GM19467 (cell line): ENCODE measurements at regions not wholly inside any gene's neighbourhood (a gene's known extent, or its start where the extent isn't known, plus 50 kb on each side); places are given as distances from the start of the nearest gene placed in this dataset.
"Not testable (repeated sequence)": the region's sequence is repeated elsewhere in the genome, so short reads cannot be mapped to it uniquely, and the experiment has no call there.

Source experiments
- ATAC-seq: cut with Tn5 transposase; IDR thresholded peaks from one replicate; pipeline ENCODE4 v1.9.1; 2021; ENCODE audit warnings: mild to moderate bottlenecking, moderate library complexity; ENCODE audit not compliant: unreplicated experiment

- ATAC-seq: no peak
Observed at GRCh38 chr20:36082315-36082915, 72.1 kb upstream of the EPB41L1 start.

DNA sequence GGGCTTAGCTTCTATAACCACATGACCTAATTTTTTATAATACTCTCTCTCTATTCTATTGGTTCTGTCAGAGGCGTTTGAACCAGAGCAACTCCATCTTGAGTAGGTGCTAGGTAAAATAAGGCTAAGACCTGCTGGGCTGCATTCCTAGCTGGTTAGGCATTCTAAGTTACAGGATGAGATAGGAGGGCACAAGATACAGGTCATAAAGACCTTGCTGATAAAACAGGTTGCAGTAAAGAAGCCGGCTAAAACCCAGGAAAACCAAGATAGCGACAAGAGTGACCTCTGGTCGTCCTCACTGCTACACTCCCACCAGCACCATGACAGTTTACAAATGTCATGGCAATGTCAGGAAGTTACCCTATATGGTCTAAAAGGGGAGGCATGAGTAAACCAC, 71.3 kb upstream of the EPB41L1 start:
- ATAC-seq: not testable (repeated sequence)

- no peak for ATAC-seq
Observed at GRCh38 chr20:36084356-36084755, 70.2 kb upstream of the EPB41L1 start.

DNA sequence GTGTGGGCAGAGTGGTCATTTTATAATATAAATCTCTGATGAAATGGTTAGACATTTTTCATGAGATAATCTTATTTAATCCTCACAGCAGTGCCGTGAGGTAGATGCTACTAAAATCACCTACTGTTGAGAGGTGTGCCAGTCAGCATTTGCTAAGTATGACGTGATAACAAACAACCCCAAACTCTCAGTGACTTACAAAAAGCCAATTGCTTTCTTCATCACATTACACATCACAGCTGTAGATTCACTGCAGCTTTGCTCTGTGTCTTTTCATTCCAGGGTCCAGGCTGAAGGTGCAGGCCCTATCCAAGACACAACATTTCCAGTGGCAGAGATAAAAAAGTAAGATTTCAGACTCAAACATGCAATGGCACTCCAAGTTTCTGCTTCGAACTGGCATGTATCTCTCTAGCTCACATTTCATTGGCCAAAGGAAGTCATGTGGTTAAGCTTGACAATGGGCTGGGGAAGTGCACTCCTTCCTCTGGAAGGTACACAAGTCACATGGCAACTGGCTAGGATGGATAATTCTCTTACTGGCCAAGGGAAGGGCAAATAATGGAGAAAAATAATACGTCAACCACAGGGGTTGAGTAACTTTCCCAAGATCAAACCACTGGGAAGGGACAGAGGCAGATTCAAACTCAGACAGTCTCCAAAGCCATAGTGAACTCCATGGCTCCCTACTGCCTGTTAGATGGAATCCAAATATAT, 69.5 kb upstream of the EPB41L1 start:
- ATAC-seq: no peak

DNA sequence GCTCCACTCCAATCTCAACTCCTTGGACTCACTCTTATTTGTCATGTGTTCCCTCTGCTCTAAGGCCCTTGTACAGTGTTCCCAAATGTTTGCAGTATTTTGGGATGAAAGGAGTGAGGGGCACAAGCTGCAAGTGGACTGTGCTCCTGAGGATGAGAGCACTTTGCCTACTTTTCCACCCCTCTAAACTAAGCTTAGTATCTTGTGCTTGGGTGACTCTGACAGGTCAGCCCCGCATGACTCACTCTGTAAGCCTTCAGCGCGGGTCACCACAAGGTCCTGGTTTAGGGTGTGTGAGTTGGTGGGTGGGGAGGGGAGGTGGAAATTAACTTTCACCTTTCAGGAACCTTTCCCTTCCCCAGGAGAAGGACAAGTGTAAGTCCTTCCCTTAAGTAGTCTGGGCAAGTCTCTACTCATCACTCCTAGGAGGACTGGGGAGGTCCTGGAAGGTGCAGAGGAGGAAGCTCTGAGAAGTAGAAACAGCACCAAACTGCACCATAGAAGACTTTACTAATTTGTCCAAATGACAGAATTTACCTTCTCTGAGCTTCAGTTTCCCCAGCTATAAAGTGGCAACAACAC, 68.8 kb upstream of the EPB41L1 start:
- no peak for ATAC-seq

GRCh38 chr20:36086767-36087166, 67.8 kb upstream of the EPB41L1 start:
- no peak for ATAC-seq

GRCh38 chr20:36090223-36090622, 64.3 kb upstream of the EPB41L1 start:
- no peak for ATAC-seq

DNA sequence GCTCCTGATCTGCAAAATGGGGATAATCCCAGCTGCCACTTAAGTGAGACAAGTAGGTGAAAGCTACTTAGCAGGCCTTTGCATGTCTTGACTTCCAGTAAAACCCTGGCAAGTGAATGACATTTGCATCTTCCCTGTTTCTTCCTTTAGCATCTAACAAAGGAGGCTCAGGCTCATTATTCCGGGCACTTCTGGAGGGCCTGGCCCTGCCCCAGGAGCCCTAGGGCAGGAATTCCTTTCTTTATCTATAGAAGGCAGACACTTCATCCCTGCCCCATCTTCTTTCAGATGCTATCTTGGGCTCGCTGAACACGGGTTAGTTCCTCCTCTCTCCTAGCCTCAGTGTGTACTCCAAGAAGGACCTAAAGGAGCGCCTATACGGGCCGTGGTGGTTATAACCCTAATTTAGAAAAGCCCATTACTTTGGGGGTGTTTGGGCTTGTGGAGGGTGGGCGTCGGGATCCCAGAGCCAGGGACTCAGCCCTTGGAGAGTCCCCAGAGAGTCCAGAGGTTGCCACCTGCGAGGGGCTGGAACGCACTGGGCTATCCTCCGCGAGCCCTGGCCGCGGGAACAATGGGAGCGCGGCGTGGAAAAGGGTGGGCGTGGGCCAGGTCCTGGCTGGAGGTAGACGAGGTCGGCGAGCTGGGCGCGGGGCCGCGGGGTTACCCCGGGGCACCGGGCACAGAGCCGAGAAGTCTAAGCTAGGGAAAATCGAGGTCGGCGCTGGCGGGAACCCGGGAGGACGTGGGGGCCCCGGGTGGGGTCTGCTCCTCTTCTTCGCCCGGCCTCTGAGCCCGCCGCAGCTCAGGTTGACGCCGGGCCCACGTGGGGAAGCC, 62.8 kb upstream of the EPB41L1 start:
- no peak for ATAC-seq

DNA sequence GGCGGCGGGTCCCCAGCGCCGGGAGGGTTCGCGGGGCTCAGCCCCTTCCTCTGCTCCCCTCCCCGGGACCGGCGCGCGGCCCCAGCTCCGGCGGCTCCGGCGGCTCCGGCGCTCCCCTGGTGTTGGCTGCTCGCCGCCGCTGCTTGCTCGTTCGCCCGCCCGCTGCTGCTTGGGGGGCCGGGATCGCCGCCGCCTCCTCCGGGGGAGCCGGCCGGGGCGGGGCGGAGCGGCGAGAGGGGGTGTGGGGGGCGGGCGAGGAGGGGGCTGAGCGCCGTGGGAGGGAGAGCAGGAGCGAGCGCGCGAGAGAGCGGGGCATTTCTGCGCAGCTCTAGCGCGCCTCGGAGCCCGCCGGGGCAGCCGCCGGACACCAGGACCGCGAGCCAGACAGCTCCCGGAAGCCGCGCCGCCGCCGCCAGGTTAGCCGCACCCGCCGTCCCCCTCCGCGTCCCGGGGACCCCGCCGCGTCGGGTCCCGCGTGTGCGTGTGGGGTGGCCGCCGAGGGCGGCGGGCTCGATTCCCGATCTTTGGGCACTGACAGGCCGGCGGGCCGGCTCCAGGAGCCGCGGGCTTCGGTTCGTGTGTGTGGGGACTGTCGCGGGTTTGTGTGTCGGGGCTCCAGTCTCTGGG, 62.0 kb upstream of the EPB41L1 start:
- ATAC-seq: no peak

DNA sequence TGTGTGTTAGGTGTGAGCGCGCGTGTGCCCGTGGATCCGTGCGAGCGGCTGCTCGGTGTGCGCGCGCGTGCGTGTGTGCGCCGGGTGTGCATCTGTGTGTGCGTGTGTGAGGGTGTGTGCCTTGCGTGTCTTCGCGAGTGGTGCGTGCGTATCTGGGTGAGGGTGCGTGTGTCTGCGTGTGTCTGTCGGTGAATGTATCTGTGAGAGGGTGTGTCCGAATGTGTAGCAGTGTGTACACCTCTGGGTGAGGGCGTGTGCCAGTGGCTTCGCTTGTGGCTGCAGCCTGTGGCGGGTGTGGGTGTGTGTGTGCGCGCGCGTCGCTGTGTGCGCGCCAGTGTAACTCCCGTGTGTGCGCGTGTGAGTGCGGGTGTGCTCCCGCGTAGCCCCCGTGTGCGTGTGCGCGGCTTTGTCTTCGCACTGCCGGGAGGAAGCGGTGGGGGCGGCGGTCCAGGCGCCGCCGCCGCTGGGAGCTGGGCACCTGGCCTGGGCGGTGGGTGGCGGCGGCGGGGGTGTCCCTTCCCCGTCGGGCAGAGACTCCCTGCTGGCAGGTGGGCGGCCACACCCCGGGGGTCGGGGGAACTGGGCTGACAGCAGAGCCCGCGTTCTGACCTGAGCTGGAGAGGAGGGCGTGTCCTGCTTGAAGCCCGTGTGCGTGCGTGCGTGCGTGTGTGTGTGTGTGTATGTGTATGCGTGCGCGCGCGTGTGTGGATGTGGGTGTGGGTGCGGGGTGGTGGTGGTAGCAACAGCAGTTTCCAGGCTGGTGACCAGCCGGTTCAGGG, 61.3 kb upstream of the EPB41L1 start:
- no peak for ATAC-seq

DNA sequence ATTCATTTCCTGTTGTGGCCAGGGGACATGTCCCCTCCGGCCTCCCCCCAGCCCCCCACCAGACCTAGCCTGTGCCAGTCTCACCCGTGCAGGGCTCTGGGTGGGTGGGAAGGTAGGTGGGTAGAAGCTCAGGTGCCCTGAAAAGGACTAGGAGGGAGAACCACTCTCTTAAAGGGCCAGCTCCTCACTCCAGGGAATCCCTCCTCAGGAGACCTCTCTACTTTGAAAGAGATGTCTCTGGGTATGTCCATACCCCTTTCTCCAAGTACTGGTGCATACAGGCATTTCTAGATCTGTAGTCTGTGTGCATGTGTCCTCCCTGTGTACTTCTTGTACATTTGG, 60.8 kb upstream of the EPB41L1 start:
- ATAC-seq: no peak

GRCh38 chr20:36094497-36094896, 60.0 kb upstream of the EPB41L1 start:
- no peak for ATAC-seq

DNA sequence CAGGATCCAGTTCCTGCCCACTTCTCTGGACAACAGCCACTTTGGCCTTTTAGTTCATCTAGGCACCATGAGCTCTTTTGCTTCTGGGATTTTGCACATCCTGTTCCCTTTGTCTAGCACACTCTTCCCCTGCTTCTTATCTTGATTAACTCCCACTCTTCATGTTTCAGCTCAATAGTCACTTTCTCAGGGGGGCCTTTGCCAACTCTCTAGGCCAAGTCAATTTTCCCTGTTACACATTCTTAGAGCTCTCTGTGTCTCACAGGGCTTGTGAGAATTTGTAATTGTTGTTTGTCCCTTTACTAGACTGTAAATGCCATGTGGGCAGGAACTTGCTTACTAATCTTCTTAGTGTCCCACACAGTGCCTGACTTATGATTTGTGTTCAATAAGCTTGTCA, 58.1 kb upstream of the EPB41L1 start:
- no peak for ATAC-seq

GRCh38 chr20:36097337-36098151, 57.0 kb upstream of the EPB41L1 start:
- ATAC-seq: no peak

DNA sequence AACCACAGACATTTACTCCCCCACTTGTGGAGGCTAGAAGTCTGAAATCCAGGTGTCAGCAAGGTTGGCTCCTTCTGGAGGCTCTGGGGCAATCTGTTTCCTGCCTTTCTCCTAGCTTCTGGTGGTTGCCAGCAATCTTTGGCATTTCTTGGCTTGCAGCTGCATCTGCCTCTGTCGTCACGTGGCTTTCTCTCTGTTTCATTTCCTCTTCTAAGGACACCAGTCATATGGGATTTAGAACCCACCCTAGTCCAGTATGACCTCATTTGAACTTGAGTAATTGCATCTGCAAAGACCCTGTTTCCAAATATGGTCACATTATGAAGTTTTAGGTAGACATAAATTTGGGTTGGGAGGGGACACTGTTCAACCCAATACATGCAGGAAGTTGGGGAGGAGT, 56.2 kb upstream of the EPB41L1 start:
- peak; percentile 53 for ATAC-seq

GRCh38 chr20:36099106-36099505, 55.4 kb upstream of the EPB41L1 start:
- no peak for ATAC-seq

- ATAC-seq: no peak
Observed at GRCh38 chr20:36101192-36101591, 53.3 kb upstream of the EPB41L1 start.

- no peak for ATAC-seq
Observed at GRCh38 chr20:36102306-36102705, 52.2 kb upstream of the EPB41L1 start.

GRCh38 chr20:36102809-36103596, 51.5 kb upstream of the EPB41L1 start:
- no peak for ATAC-seq
